H7 (cell line): ENCODE measurements at regions not wholly inside any gene's neighbourhood (a gene's known extent, or its start where the extent isn't known, plus 50 kb on each side); places are given as distances from the start of the nearest gene placed in this dataset.

Experiments used
- DNase-seq: peaks from one replicate; pipeline ENCODE4 v3.0.0; 2012
- H3K27me3 ChIP-seq: 2 replicates; pipeline ENCODE4 v1.6.0; 2011; ENCODE audit warnings: mild to moderate bottlenecking, low read length; ENCODE audit not compliant: control insufficient read depth, insufficient read depth
- H3K36me3 ChIP-seq: replicated peaks from 2 replicates; pipeline ENCODE4 v1.5.1; 2011; ENCODE audit warnings: low read length; ENCODE audit not compliant: control insufficient read depth, insufficient read depth
- H3K4me3 ChIP-seq: 2 replicates; pipeline ENCODE4 v1.5.1; 2011; ENCODE audit warnings: low read depth, mild to moderate bottlenecking, control low read depth, low read length, moderate library complexity; ENCODE audit not compliant: insufficient read depth

DNA sequence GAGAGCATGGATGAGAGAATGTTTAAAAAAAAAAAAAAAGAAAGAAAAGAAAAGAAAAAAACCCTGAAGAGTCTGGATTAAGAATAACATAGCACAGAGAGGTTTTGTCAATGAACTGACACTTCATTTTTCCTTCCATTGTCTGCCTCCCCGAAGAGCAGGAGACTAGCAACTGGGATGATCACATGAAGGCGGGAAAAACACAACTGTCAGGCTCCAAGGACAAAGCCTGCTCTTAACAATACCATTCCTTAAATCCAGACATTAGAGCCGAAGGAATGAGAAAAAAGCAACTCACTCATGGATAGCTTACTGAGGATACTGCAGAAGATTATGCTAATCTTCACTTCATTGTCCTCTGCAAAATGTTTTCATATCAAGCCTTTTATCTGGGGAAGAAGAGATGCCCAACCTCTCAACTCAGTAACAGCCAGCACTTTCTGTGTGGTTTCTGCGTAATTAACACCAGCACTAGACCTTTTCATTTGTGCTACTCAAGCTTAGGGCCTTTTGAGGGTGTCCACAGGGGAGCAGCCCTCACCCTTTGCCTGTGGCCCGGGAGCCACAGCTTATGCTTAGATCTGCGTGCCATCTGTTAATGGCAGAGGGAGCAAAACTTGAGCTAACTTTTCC is 182.3 kb downstream of the BARHL2 start:
- DNase-seq: no peak
- Histone ChIP-seq H3K36me3 (no peaks in the 10 kb centered on the region), H3K4me3 (no peak overlapping the region), H3K27me3 (no peaks in the 10 kb centered on the region)

- DNase-seq: no peak
- H3K4me3 ChIP-seq: no peak overlapping the region
- no peaks in the 10 kb centered on the region for H3K36me3 ChIP-seq
- H3K27me3 ChIP-seq: no peaks in the 10 kb centered on the region
Measured at GRCh38 chr1:90534116-90534515, 183.0 kb downstream of the BARHL2 start.

GRCh38 chr1:90526954-90527353 is 190.1 kb downstream of the BARHL2 start:
- DNase-seq: no peak

GRCh38 chr1:90522432-90522831 is 194.7 kb downstream of the BARHL2 start:
- H3K36me3 ChIP-seq: no peaks in the 10 kb centered on the region

More at GRCh38 chr1:90526954-90527353, 190.1 kb downstream of the BARHL2 start:
- H3K4me3 ChIP-seq: no peak overlapping the region
- H3K36me3 ChIP-seq: no peaks in the 10 kb centered on the region
- no peaks in the 10 kb centered on the region for H3K27me3 ChIP-seq

GRCh38 chr1:90513956-90514355 is 203.1 kb downstream of the BARHL2 start:
- H3K4me3 ChIP-seq: no peak overlapping the region
- DNase-seq: no peak
- no peaks in the 10 kb centered on the region for H3K27me3 ChIP-seq
- no peaks in the 10 kb centered on the region for H3K36me3 ChIP-seq

More at GRCh38 chr1:90522432-90522831, 194.7 kb downstream of the BARHL2 start:
- H3K27me3 ChIP-seq: no peaks in the 10 kb centered on the region
- H3K4me3 ChIP-seq: no peak overlapping the region
- no peak for DNase-seq

DNA sequence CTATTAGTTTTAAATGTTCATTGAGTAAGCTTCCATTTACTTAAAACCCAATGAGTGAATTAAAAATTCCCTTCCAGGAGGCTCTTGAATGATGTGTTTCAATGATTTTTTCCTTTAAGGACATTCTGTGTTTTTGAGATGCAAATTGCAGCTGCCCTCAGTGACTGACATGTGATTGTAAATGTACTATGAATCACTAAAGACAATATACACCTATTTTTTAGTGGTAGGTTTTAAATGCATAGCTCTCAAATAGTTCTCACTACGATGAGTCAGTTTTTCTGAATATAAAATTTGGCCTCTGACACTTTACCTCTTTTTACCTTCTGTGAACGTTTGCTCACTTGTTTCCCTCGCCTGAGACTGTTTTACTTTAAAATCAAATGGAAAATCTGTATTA is 204.7 kb downstream of the BARHL2 start:
- no peak overlapping the region for H3K4me3 ChIP-seq
- H3K36me3 ChIP-seq: no peaks in the 10 kb centered on the region
- H3K27me3 ChIP-seq: no peaks in the 10 kb centered on the region
- DNase-seq: no peak

DNA sequence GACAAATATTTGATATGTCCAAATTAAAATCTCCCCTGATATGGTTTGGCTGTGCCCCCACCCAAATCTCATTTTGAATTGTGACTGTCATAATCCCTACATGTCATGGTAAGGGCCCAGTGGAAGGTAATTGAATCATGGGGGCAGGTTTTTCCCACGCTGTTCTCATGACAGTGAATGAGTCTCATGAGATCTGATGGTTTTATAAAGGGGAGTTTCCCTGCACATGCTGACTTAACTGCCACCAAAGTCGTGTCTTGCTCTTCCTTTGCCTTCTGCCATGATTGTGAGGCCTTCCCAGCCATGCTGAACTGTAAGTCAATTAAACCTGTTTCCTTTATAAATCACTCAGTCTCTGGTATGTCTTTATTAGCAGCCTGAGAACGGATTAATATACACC is 207.0 kb downstream of the BARHL2 start:
- Histone ChIP-seq H3K36me3 (no peaks in the 10 kb centered on the region), H3K4me3 (no peak overlapping the region), H3K27me3 (no peaks in the 10 kb centered on the region)
- no peak for DNase-seq

- DNase-seq: no peak
- H3K27me3 ChIP-seq: no peaks in the 10 kb centered on the region
- no peak overlapping the region for H3K4me3 ChIP-seq
- no peaks in the 10 kb centered on the region for H3K36me3 ChIP-seq
Measured at GRCh38 chr1:90509225-90510048, 207.7 kb downstream of the BARHL2 start.

DNA sequence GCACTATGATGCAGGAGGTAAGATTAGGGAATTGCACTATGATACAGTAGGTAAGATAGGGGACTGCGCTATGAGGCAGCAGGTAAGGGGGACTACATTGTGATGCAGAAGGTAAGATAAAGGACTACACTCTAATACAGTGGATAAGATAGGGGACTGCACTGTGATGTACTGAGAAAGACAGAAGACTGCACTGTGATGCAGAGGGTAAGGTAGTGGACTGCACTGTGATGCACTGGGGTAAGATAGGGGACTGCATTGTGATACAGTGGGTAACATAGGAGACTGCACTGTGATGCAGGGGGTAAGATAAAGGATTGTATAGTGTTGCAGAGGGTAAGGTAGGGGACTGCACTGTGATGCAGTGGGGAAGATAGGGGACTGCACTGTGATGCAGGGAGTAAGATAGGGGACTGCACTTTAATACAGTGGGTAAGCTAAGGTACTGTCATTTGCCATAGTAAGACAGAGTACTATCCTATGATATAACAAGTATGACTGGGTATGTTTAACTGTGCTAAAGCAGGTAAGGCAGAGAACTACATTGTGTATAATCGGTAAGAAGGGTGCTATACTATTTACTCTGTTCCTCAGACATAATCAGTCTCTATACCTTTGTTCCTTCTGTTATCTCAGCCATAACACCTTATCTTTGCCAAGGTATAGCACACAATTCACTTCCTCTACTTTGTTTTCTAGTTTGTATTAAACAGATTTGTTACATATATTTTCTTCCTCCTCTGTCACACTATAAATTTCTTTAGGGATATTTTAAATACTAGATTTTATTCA is 208.5 kb downstream of the BARHL2 start:
- no peak for DNase-seq
- Histone ChIP-seq H3K36me3 (no peaks in the 10 kb centered on the region), H3K27me3 (no peaks in the 10 kb centered on the region), H3K4me3 (no peak overlapping the region)

GRCh38 chr1:90507173-90507572 is 209.9 kb downstream of the BARHL2 start:
- DNase-seq: no peak
- no peak overlapping the region for H3K4me3 ChIP-seq

DNA sequence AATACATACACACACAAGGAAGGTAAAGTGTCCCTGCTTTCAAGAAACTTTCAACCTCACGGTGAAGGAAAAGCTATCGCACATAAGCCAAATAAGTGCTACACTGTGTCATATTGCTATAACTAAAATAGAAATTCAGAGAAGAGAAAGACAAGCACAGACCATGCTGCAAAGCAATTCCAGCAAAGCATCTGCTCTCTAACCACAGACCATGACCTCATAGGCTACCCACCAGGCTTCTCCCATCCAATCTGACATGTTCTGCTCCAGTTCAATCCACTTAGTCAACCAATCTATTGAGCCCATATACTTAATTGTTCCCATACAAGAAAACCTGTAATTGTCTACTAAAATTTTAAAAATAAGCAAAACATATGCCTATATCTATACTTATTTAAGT is 211.3 kb downstream of the BARHL2 start:
- no peak overlapping the region for H3K4me3 ChIP-seq

More at GRCh38 chr1:90507173-90507572, 209.9 kb downstream of the BARHL2 start:
- Histone ChIP-seq H3K36me3 (no peaks in the 10 kb centered on the region), H3K27me3 (no peaks in the 10 kb centered on the region)

DNA sequence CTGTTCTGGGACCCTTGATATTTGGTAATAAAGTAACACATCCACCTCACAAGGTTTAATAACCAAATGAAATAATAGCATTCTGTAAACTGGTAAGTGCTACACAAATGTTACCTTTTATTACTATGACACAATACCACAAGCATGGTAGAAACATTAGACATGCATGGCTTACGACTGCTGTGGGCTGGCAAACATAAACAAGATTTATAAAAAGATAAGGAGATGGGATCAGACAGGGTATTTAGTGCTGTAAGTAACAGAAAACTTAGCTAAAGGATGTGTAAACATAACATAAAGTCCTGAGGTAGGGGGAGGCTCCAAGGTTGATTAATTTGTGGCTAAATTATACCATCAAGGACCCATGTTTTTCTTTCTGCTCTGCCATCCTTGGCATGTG is 212.6 kb downstream of the BARHL2 start:
- Histone ChIP-seq H3K27me3 (no peaks in the 10 kb centered on the region; the same call in 1 of the 2 replicates), H3K36me3 (no peaks in the 10 kb centered on the region), H3K4me3 (no peak overlapping the region)
- no peak for DNase-seq

More for the DNA sequence above, 211.3 kb downstream of the BARHL2 start:
- DNase-seq: no peak
- Histone ChIP-seq H3K36me3 (no peaks in the 10 kb centered on the region), H3K27me3 (no peaks in the 10 kb centered on the region)

DNA sequence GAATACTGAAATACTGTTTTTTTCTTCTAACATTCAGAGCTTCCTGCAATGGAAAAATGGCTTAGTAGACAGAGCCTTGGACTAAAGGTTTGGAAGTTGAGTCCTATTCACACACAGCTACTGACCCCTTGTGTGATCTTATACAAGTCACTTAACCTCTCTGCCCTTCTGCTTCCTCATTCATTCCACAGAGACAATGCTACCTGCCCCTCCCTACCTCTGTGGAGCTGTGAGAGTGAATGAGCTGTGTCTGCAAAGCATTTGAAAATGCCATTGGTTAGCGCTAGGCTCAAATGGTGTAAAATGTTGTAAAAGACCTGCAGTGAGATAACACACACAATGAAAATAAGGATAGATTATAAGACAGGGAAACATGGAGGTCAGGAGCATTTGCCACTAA is 214.4 kb downstream of the BARHL2 start:
- no peaks in the 10 kb centered on the region for H3K36me3 ChIP-seq
- H3K27me3 ChIP-seq: no peaks in the 10 kb centered on the region; the same call in 1 of the 2 replicates
- no peak overlapping the region for H3K4me3 ChIP-seq
- DNase-seq: peak; percentile 3

DNA sequence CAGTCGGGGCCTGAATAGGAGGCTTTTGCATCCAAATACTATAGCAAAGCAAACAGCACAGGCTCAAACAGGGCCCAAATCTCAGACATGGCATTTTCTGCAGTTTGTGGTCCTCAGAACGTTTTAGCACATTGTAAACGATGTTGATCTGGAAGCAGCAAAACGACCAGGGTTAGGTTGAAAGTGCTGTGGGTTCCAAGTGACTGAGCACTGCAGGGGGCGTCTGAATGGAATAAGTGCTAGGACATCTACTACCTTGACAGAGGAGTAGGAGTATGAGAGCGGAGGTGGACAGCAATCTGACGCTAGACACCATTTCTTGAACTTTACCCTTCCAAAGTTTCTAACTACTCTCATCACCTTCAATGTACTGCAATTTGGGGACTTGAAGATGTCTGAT is 214.9 kb downstream of the BARHL2 start:
- peak; percentile 0 for DNase-seq

More for the DNA sequence above, 214.9 kb downstream of the BARHL2 start:
- no peaks in the 10 kb centered on the region for H3K36me3 ChIP-seq
- H3K4me3 ChIP-seq: no peak overlapping the region
- no peaks in the 10 kb centered on the region; the same call in 1 of the 2 replicates for H3K27me3 ChIP-seq
